GM19099 (cell line): ENCODE measurements at regions not wholly inside any gene's neighbourhood (a gene's known extent, or its start where the extent isn't known, plus 50 kb on each side); places are given as distances from the start of the nearest gene placed in this dataset.

Source experiments
- POLR2A ChIP-seq: IDR thresholded peaks from 3 replicates; pipeline ENCODE4 v1.6.1; 2011; ENCODE audit warnings: low read depth; ENCODE audit not compliant: insufficient read length; ENCODE audit errors: extremely low read depth

DNA sequence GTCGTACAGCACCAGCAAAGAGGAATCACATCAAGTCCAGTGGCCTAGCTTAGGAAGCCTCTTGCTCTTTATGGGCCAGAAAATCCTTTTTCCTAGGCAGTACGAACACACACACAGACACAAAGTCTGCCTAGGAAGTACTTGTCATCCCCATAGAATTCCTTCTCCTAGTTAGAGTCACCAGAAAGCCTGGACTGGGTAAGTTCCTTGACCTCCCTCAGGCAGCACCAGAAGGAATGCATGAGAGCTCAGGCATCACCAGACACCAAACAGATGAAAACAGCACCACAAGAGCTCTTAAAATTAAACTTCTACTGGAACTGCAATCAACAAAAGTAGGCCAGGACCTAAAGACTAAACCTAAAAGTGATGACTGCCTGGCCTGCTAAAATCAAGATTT is 192.9 kb upstream of the CCDC54 start:
- TF ChIP-seq POLR2A, result no peak

DNA sequence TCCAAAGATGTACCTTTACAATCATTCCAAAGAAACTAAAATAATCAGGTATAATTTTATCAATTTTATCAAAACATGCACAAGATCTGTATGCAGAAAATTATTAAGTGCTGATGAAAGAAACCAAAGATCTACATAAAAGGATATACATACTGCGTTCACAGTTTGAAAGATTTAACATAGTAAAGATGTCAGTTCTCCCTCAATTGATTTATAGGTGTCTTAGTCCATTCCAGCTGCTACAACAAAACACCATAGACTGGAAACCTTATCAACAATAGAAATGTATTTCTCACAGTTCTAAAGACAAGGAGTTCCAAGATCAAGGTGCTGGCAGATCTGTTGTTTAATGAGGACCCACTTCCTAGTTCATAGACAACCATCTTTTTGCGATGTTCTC is 189.0 kb upstream of the CCDC54 start:
- no peak for TF ChIP-seq POLR2A

- no peak for TF ChIP-seq POLR2A
Measured at GRCh38 chr3:107189158-107189791, 188.0 kb upstream of the CCDC54 start.

DNA sequence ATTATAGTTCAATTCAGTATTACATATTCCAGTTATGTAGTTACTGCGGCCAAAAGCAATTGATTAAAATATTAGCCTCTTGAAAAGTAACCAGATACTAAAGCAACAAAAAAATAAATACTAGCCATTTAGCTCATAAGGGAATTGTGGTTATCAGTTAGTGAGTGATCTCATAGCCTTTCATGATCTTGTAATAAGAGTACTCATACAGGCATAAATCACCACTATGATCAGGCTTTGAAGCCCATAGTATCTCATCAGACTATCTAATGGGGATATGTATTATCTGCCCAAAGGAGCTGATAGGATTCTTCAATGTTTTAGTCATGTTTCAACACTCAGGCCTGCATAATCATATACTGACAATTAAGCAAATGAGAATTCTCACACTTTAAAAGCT is 184.1 kb upstream of the CCDC54 start:
- TF ChIP-seq POLR2A, result no peak

- TF ChIP-seq POLR2A, result no peak
Measured at GRCh38 chr3:107198581-107199181, 178.6 kb upstream of the CCDC54 start.

DNA sequence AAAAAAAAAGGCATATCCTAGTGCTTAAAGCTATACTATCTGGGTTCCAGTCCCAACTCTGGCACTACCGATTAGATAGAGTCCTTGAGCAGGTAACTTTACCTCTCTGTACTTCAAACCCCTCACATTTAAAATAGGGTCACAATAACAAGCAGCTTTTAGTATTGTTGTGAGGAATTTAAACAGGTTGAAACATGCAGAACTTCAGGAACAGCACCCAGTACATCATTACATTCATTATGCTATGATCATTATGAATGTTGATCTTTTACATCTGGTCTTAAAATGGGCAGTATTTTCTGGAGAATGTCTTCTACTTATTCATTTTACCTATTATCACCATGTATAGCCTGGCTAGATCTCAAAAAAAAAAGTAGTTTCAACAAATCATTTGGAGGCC is 176.1 kb upstream of the CCDC54 start:
- TF ChIP-seq POLR2A, result no peak

DNA sequence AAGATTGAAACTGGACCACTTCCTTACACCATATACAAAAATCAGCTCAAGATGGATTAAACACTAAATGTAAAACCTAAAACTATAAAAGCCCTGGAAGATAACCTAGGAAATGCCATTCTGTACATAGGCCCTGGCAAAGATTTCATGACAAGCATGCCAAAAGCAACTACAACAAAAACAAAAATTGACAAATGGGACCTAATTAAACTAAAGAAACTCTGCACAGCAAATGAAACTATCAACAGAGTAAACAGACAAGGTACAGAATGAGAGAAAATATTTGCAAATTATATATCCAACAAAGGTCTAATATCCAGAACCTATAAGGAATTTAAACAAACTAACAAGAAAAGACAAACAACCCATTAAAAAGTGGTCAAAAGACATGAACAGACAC is 173.1 kb upstream of the CCDC54 start:
- no peak for TF ChIP-seq POLR2A

DNA sequence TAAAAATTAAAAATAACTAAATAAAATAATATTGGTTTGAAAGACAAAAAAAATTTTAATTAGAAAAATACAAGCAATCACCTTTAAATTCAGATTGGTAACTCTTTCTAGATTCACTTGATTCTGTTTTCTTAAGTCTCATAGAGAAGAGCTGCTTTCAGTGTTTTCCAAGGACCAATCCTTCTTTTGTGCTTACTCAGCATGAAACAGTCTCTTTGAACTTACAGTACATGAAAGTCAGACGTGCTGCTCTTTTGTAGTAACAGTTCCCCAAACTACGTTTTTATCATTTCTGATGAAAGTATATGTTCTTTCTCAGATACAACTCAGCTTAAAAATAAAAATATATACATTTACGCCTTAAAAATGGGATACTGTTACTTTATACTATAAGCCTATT is 171.9 kb upstream of the CCDC54 start:
- TF ChIP-seq POLR2A, result no peak

GRCh38 chr3:107206141-107206540 is 171.1 kb upstream of the CCDC54 start:
- TF ChIP-seq POLR2A, result no peak

DNA sequence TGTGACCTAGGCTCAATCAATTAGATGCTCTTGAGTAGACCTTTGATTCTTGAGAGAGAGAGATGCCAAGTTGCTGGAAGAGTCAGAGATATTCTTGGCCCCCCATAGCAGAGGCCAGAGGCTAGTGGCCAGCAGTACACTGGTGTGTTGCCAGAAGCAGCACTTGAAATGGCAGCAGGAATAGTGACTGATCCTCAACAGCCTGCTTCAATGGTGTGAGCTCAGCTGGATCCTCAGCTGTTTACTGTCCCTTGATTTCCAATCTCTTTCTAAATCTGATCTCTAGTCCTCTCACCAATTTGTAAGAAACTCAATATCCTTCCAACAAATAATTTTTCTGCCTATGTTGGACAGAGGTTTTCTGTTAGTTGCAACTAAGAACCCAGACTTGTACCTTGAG is 170.3 kb upstream of the CCDC54 start:
- TF ChIP-seq POLR2A, result no peak

GRCh38 chr3:107208100-107208499 is 169.1 kb upstream of the CCDC54 start:
- no peak for TF ChIP-seq POLR2A

DNA sequence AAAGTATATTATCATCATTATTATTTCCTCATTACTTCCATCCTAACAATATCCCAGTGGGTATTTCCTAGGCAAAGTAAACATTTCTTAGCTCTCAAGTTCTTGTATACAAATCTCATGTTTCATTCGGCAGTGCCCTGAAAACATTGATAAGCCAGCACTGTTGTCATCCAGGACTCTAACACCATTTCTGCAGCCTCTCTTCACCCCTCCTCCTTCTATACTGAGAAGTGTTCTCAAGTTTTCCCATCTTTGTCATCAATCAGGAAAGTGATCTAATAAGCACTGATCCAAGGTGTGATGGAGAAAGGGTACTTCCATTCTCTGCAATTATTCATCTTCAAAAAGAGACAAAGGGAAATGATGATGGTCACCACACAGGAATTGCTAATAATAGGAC is 168.4 kb upstream of the CCDC54 start:
- no peak for TF ChIP-seq POLR2A

- TF ChIP-seq POLR2A, result no peak
Measured at GRCh38 chr3:107209302-107209990, 167.8 kb upstream of the CCDC54 start.

GRCh38 chr3:107211608-107212007 is 165.6 kb upstream of the CCDC54 start:
- no peak for TF ChIP-seq POLR2A

- no peak for TF ChIP-seq POLR2A
Measured at GRCh38 chr3:107212618-107213017, 164.6 kb upstream of the CCDC54 start.

DNA sequence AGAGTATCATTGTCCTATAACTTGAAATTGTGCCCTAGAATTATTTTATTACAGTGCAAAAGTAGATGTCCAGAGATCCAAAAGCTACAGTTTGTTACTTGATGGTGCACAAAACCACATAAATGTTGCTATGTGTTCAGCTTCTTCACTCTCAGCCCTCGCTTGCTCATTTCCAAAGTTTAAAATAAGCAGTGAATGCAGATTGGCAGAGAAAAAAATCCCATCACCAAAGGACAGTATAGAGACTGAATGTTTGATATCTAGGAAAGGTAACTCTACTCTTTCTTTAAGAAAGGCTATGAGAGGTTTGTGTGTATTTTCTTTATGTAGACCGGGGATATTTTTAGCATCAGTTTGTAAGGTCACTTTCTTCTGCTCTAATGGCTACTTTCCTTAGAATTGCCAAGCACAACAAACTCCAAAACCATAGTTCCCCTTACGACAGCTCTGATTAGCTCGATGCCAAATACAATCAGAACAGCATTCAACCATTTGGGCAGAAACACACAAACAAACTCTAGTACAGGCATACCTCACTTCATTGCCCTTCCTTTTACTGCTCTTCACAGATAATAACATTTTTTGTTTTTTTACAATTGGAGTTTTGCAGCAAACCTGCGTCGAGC is 164.1 kb upstream of the CCDC54 start:
- no peak for TF ChIP-seq POLR2A
